ENCODE measurements at regions not wholly inside any gene's neighbourhood (a gene's known extent, or its start where the extent isn't known, plus 50 kb on each side); places are given as distances from the start of the nearest gene placed in this dataset.

DNA sequence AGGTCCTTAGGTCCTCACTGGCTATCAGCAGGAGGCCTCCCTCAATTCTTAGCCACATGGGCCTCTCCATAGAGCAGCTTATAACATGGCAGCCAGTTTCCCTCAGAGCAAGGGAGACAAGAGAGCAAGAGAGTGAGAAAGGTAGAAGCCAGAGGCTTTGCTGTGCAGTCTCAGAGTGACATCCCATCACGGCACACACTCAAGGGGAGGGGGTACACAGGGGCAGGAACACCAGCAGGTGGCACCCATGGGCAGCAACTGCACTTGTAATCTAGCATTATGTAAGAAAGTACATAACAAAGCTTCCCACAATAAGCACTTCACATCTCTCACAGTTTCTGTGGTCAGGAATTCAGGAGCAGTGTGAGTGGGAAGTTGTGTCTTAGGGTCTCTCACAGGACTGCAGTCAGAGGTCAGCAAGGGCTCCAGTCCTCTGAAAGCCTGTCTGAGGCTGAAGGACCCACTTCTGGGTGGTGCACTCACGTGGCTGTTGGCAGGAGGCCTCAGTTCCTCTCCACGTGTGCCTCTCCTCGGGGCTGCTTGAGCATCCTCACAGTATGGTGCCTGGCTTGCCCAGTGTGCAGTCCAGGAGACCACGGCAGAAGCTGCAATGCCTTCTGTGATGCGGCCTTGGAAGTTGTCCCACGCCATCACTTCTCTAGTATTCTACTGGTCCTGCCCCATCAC is 159.4 kb downstream of the OAT start:
- Histone ChIP-seq H3K27ac (no peak overlapping the region), H4K20me1 (ENCODE audit: low read depth) (no peaks in the 10 kb centered on the region), H3K4me1 (no peaks in the 10 kb centered on the region), H2AFZ (replicated peaks) (no peak overlapping the region), H3K4me2 (no peak overlapping the region), H3K4me3 (no peak overlapping the region), H3K36me3 (no peaks in the 10 kb centered on the region), H3K9ac (no peak overlapping the region), H3F3A (ENCODE audit: low read depth) (peaks cover 3% of the 10 kb centered on the region), H3K27me3 (no peaks in the 10 kb centered on the region), H3K9me3 (ENCODE audit: low read depth) (no peaks in the 10 kb centered on the region), H3K79me2 (ENCODE audit: low read depth) (no peaks in the 10 kb centered on the region)
- no peaks in the 10 kb centered on the region for H3K36me3 Mint-ChIP-seq
- peak; percentile 32 for DNase-seq (ENCODE audit: low spot score)
- H3K27ac Mint-ChIP-seq, result no peak overlapping the region
- no peaks in the 10 kb centered on the region for H3K4me1 Mint-ChIP-seq
- no peak for TF ChIP-seq EZH2 (IDR thresholded peaks at IDR 0.05)
- TF ChIP-seq, protein P1, sequence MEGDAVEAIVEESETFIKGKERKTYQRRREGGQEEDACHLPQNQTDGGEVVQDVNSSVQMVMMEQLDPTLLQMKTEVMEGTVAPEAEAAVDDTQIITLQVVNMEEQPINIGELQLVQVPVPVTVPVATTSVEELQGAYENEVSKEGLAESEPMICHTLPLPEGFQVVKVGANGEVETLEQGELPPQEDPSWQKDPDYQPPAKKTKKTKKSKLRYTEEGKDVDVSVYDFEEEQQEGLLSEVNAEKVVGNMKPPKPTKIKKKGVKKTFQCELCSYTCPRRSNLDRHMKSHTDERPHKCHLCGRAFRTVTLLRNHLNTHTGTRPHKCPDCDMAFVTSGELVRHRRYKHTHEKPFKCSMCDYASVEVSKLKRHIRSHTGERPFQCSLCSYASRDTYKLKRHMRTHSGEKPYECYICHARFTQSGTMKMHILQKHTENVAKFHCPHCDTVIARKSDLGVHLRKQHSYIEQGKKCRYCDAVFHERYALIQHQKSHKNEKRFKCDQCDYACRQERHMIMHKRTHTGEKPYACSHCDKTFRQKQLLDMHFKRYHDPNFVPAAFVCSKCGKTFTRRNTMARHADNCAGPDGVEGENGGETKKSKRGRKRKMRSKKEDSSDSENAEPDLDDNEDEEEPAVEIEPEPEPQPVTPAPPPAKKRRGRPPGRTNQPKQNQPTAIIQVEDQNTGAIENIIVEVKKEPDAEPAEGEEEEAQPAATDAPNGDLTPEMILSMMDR (IDR thresholded peaks at IDR 0.05), result peak; percentile 40
- no peak overlapping the region for H3K4me3 Mint-ChIP-seq
- no peaks in the 10 kb centered on the region for H3K9me3 Mint-ChIP-seq
- peaks cover 10% of the 10 kb centered on the region for H3K27me3 Mint-ChIP-seq (ENCODE audit: insufficient read depth, low read depth)

DNA sequence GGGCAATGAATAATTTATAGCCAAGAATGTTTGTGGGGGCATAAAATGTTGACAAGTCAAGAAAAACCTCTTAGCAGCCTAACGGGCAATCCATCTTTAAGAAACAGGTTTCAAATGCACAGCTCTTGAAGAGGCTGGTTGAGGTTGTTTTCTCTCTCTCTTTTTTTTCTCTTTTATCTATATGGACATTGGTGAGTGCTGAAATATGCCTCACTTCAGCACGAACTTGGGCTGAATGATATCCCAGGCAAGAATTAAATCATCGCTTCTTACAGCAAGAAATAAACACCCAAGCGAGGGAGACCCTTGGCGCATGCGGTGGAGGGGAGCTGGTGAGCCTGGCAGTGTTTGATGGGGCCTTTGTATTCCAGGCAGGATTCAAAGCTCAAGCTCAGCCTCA is 160.9 kb downstream of the OAT start:
- no peak overlapping the region for H3K27ac Mint-ChIP-seq
- H3K4me2 ChIP-seq, result no peak overlapping the region
- H3K27me3 Mint-ChIP-seq (ENCODE audit: insufficient read depth, low read depth), result peaks cover 10% of the 10 kb centered on the region
- H3K9ac ChIP-seq, result no peak overlapping the region
- no peak overlapping the region for H3K4me3 ChIP-seq
- no peak overlapping the region for H3K27ac ChIP-seq
- H3K27me3 ChIP-seq, result no peaks in the 10 kb centered on the region
- H3K4me1 ChIP-seq, result no peaks in the 10 kb centered on the region
- H3K9me3 ChIP-seq (ENCODE audit: low read depth), result no peaks in the 10 kb centered on the region
- DNase-seq (ENCODE audit: low spot score), result no peak
- H3K9me3 Mint-ChIP-seq, result no peaks in the 10 kb centered on the region
- no peak overlapping the region for H3K4me3 Mint-ChIP-seq
- H3K79me2 ChIP-seq (ENCODE audit: low read depth), result no peaks in the 10 kb centered on the region
- H3K36me3 Mint-ChIP-seq, result no peaks in the 10 kb centered on the region
- TF ChIP-seq, protein P1 (IDR thresholded peaks at IDR 0.05), result no peak
- TF ChIP-seq EZH2phosphoT487 (IDR thresholded peaks at IDR 0.05), result no peak
- no peak for TF ChIP-seq EZH2 (IDR thresholded peaks at IDR 0.05)
- H2AFZ ChIP-seq (replicated peaks), result no peak overlapping the region
- H3F3A ChIP-seq (ENCODE audit: low read depth), result peaks cover 7% of the 10 kb centered on the region
- no peaks in the 10 kb centered on the region for H3K36me3 ChIP-seq
- peaks cover 4% of the 10 kb centered on the region for H3K4me1 Mint-ChIP-seq
- H4K20me1 ChIP-seq (ENCODE audit: low read depth), result no peaks in the 10 kb centered on the region

DNA sequence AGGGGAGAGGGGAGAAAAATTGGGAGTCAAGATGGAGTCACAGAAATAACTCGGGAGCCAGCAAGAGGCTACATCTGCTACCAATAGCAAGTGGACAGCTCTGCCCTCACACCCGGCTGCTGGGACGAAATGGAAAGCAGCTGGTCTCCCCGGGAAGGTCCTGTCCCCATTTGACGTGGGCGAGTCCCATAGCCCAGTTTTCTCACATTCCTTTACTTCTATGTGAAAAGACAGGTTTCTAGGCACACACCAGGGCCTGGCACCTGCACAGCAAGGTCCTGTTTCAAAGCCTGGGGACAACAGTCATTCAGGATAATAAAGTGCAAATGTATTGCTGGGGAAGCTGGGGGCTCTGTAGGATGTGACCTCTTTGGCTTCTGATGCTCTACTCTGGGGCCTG is 162.6 kb downstream of the OAT start:
- H3K4me3 Mint-ChIP-seq, result no peak overlapping the region
- no peaks in the 10 kb centered on the region for H3K9me3 ChIP-seq (ENCODE audit: low read depth)
- peaks cover 10% of the 10 kb centered on the region for H3K27me3 Mint-ChIP-seq (ENCODE audit: insufficient read depth, low read depth)
- no peak overlapping the region for H3K9ac ChIP-seq
- H3F3A ChIP-seq (ENCODE audit: low read depth), result peaks cover 9% of the 10 kb centered on the region
- H3K4me1 ChIP-seq, result no peaks in the 10 kb centered on the region
- no peaks in the 10 kb centered on the region for H3K27me3 ChIP-seq
- H3K27ac ChIP-seq, result no peak overlapping the region
- TF ChIP-seq, protein P1 (IDR thresholded peaks at IDR 0.05), result no peak
- TF ChIP-seq EZH2phosphoT487 (IDR thresholded peaks at IDR 0.05), result no peak
- no peak for TF ChIP-seq EZH2 (IDR thresholded peaks at IDR 0.05)
- no peak overlapping the region for H3K4me2 ChIP-seq
- no peaks in the 10 kb centered on the region for H3K36me3 Mint-ChIP-seq
- no peaks in the 10 kb centered on the region for H3K36me3 ChIP-seq
- no peak overlapping the region for H3K27ac Mint-ChIP-seq
- no peaks in the 10 kb centered on the region for H4K20me1 ChIP-seq (ENCODE audit: low read depth)
- peaks cover 6% of the 10 kb centered on the region for H3K4me1 Mint-ChIP-seq
- no peaks in the 10 kb centered on the region for H3K79me2 ChIP-seq (ENCODE audit: low read depth)
- no peak overlapping the region for H3K4me3 ChIP-seq
- DNase-seq (ENCODE audit: low spot score), result no peak
- H3K9me3 Mint-ChIP-seq, result no peaks in the 10 kb centered on the region
- H2AFZ ChIP-seq (replicated peaks), result no peak overlapping the region
